Esophagus squamous epithelium (tissue), 5 donors: ENCODE measurements at regions not wholly inside any gene's neighbourhood (a gene's known extent, or its start where the extent isn't known, plus 50 kb on each side); places are given as distances from the start of the nearest gene placed in this dataset.
"Not testable (repeated sequence)": the region's sequence is repeated elsewhere in the genome, so short reads cannot be mapped to it uniquely, and the experiment has no call there.

Source experiments
- DNase-seq: peaks from one replicate; lab custom pipeline; 2025; lab: John Stamatoyannopoulos, UW
- H3K27ac ChIP-seq, 4 donors: fragments of 200-600 bp; sonication (generic); one replicate each; pipeline ENCODE4 v1.5.1; 2016 to 2019; ENCODE audit warnings: mild to moderate bottlenecking in 1 of 4
- H3K27me3 ChIP-seq, 4 donors: fragments of 200-600 bp; sonication (generic); 1 replicate in 3 of 4; 2 replicates in 1 of 4; pipeline versions ENCODE4 v1.5.1 to v1.6.0; 2017 to 2021; ENCODE audit warnings: antibody characterized with exemption in 1 of 4
- H3K36me3 ChIP-seq, 3 donors: fragments of 200-600 bp; sonication (generic); one replicate each; pipeline ENCODE4 v1.5.1; 2016 to 2019
- H3K4me1 ChIP-seq, 3 donors: fragments of 200-600 bp; sonication (generic); one replicate each; pipeline ENCODE4 v1.5.1; 2017 to 2019
- H3K4me3 ChIP-seq, 4 donors: fragments of 200-600 bp; sonication (generic); 1 replicate in 3 of 4; 2 replicates in 1 of 4; pipeline ENCODE4 v1.5.1; 2016 to 2019; ENCODE audit warnings: mild to moderate bottlenecking in 2 of 4, moderate library complexity in 1 of 4
- H3K9me3 ChIP-seq, 3 donors: fragments of 200-600 bp; sonication (generic); one replicate each; pipeline ENCODE4 v1.5.1; 2016 to 2019
- POLR2A ChIP-seq, 4 donors: fragments of 450-650 bp; IDR thresholded peaks; one replicate each; pipeline ENCODE4 v1.6.1; 2017; ENCODE audit warnings: antibody characterized with exemption in 4 of 4, mild to moderate bottlenecking in 4 of 4, moderate library complexity in 3 of 4
- WGBS, 2 donors: methylation state at CpG; one replicate each; pipeline ENCODE4 v1.1.5; 2018; 5-methylcytosine and 5-hydroxymethylcytosine counted together
- intact Hi-C: fragments of 100-400 bp; cut with DNase I; formaldehyde crosslinking; loops from one replicate; pipeline ENCODE4 v1.15.0; 2022
- TF ChIP-seq, protein P1 (sequence below), 6 experiments: fragments of 450-650 bp in 4 of 6; fragments of 200-600 bp in 2 of 6; sonication (generic) in 2 of 6; IDR thresholded peaks; one replicate each; pipeline ENCODE4 v1.5.1; 2016 to 2019; ENCODE audit warnings: antibody characterized with exemption in 6 of 6, mild to moderate bottlenecking in 4 of 6, moderate library complexity in 4 of 6
- donor health status: DM: yes; HTN: yes; CAD: no.

DNA sequence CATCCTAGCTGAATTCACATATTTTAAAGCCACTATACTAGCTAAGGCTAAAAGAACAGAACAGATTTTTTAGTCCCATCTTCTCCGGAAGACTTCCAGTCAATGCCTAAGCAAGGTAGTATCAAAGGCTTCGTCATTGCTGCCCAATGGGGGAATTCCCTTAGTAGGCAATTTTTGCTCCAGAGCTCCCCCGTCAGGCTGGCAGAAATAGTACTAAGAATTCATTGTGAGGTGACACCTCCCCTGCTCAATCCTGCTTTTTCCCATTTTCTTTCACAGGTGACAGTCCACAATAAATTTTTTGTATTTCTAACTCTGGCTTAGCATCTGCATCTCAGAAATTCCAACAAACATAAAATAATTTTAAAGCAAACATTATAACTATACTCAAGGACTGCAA, 52.8 kb upstream of the SRSF6 start:
- H3K4me3 ChIP-seq, result no peak overlapping the region
- H3K27ac ChIP-seq, result no peak overlapping the region
- no peak for DNase-seq
- H3K27me3 ChIP-seq, result peaks cover 0 to 27% (median 0%) of the 10 kb centered on the region in 4 donors
- 20 to 24% methylated on average over 3 of the region's 3 CpGs for WGBS, 2 donors
- no peaks in the 10 kb centered on the region for H3K4me1 ChIP-seq
- H3K36me3 ChIP-seq, result no peaks in the 10 kb centered on the region
- H3K9me3 ChIP-seq, result peaks cover 0 to 8% (median 0%) of the 10 kb centered on the region in 3 donors
- intact Hi-C loops, result no loop called here
- TF ChIP-seq POLR2A (IDR thresholded peaks at IDR 0.05), result no peak
- TF ChIP-seq, protein P1, sequence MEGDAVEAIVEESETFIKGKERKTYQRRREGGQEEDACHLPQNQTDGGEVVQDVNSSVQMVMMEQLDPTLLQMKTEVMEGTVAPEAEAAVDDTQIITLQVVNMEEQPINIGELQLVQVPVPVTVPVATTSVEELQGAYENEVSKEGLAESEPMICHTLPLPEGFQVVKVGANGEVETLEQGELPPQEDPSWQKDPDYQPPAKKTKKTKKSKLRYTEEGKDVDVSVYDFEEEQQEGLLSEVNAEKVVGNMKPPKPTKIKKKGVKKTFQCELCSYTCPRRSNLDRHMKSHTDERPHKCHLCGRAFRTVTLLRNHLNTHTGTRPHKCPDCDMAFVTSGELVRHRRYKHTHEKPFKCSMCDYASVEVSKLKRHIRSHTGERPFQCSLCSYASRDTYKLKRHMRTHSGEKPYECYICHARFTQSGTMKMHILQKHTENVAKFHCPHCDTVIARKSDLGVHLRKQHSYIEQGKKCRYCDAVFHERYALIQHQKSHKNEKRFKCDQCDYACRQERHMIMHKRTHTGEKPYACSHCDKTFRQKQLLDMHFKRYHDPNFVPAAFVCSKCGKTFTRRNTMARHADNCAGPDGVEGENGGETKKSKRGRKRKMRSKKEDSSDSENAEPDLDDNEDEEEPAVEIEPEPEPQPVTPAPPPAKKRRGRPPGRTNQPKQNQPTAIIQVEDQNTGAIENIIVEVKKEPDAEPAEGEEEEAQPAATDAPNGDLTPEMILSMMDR (IDR thresholded peaks at IDR 0.05), result peak in 1 of 6 experiments; percentile 36

DNA sequence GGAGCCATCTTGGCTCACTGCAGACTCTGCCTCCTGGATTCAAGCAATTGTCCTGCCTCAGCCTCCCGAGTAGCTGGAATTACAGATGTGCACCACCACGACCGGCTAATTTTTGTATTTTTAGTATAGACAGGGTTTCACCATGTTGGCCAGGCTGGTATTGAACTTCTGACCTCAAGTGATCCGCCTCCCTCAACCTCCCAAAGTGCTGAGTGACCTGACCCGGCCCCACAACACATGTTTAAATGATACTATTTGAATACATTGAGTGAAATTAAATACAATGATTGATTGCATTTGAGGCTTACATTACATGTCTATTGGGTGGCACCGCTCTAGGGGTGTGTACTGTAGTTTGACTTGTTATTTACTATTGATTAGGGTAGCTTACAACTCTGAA, 56.8 kb upstream of the SRSF6 start:
- peaks cover 0 to 11% (median 0%) of the 10 kb centered on the region in 4 donors for H3K27me3 ChIP-seq
- H3K27ac ChIP-seq, H3K36me3 ChIP-seq, H3K9me3 ChIP-seq, H3K4me3 ChIP-seq, H3K4me1 ChIP-seq, DNase-seq, intact Hi-C loops: not testable (repeated sequence)
- WGBS, 2 donors, result 70 to 72% methylated on average over 6 of the region's 6 CpGs

DNA sequence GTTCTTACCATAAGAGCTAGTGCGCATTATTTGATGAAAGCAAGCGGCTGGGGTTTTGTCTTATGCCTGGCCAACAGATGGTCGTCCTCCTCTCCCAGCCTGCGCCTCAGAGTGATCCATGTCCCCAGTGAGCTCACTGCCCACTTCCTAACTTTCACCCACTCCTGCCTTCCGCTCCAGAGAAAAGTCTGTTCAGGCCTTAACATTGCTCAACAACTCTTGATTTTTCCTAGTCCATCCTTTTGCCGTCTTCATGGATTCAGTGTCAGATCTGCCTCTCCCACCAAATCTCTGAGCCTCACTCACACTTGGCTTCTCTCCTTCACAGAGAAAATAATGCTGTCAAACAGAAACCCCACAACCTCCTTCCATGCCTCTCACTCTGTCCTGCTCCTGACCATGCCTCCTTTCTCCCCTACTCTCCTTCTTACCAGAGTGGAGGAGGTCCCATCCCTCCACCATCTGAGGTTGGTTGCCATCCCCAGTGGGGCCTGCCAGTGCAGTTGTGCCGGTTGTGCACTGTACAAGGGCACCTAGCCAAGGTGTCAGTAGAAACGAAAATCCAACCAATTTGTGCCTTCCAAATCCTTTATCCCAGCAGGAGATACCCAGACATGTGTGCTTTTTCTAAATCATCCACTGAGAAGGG, 58.9 kb upstream of the SRSF6 start:
- intact Hi-C loops, result no loop called here
- 67 to 74% methylated on average over 8 of the region's 8 CpGs for WGBS, 2 donors
- H3K4me1 ChIP-seq, result no peaks in the 10 kb centered on the region

DNA sequence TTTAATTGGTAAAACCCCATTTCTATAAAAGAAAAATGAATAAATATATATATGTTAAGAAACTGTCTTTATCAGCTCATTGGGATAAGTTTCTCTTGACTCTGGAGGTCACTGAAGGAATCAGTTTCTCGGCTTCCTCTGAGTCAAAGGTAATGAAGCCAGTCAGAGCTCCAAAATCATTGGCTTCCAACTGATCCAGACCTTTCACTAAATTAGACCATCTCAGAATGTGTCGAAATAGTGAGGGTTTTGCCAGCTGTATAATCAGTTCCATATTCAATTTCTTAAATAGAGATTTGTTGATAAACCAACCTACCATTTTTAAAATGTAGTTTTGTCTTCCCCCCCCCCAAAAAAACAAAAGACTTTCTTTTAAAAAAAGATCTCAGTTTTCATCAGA, 60.5 kb upstream of the SRSF6 start:
- no peak for DNase-seq
- WGBS, 2 donors, result 64% methylated on average over 2 of the region's 2 CpGs
- Histone ChIP-seq H3K27ac (no peak overlapping the region), H3K36me3 (no peaks in the 10 kb centered on the region), H3K4me3 (no peak overlapping the region), H3K27me3 (peaks cover 0 to 23% (median 0%) of the 10 kb centered on the region in 4 donors), H3K9me3 (peaks cover 0 to 9% (median 0%) of the 10 kb centered on the region in 3 donors), H3K4me1 (no peaks in the 10 kb centered on the region)
- TF ChIP-seq, protein P1 (IDR thresholded peaks at IDR 0.05), result no peak
- no peak for TF ChIP-seq POLR2A (IDR thresholded peaks at IDR 0.05)
- intact Hi-C loops, result no loop called here

More for the DNA sequence above, 58.9 kb upstream of the SRSF6 start:
- DNase-seq, result no peak
- Histone ChIP-seq H3K4me3 (no peak overlapping the region), H3K27ac (no peak overlapping the region), H3K27me3 (peaks cover 0 to 9% (median 0%) of the 10 kb centered on the region in 4 donors), H3K36me3 (no peaks in the 10 kb centered on the region), H3K9me3 (peaks cover 0 to 3% (median 0%) of the 10 kb centered on the region in 3 donors)
- TF ChIP-seq, protein P1 (IDR thresholded peaks at IDR 0.05), result no peak

DNA sequence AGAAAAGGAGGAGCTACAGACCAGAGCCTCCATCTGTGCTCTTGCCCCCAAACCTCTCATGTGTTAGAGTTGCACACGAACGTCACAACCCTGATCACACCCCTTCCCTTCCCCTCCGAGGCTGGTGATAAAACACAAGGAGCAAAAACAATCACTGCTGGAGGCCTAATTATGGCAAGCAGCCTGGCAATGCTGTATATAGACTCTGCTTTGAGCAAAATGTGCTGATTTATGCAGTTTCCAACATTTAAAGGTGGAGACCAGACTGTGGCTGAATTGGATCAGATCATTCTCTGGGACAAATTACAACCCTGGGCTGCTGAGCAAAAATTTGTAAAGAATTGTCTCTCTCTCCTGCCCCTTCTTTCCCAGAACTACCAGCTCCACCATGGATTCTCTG, 64.6 kb upstream of the SRSF6 start:
- intact Hi-C loops, result no loop called here
- 49 to 58% methylated on average over 2 to 3 of the region's 3 CpGs for WGBS, 2 donors
- DNase-seq, result no peak

More for the DNA sequence above, 64.6 kb upstream of the SRSF6 start:
- peaks cover 0 to 16% (median 0%) of the 10 kb centered on the region in 3 donors for H3K4me1 ChIP-seq
- H3K27me3 ChIP-seq, result peaks cover 0 to 38% (median 0%) of the 10 kb centered on the region in 4 donors
- H3K36me3 ChIP-seq, result no peaks in the 10 kb centered on the region
- peaks cover 0 to 9% (median 0%) of the 10 kb centered on the region in 3 donors for H3K9me3 ChIP-seq
- no peak for TF ChIP-seq POLR2A (IDR thresholded peaks at IDR 0.05)
- TF ChIP-seq, protein P1 (IDR thresholded peaks at IDR 0.05), result no peak
- H3K4me3 ChIP-seq, result no peak overlapping the region
- H3K27ac ChIP-seq, result no peak overlapping the region
